ENCODE measurements at regions not wholly inside any gene's neighbourhood (a gene's known extent, or its start where the extent isn't known, plus 50 kb on each side); places are given as distances from the start of the nearest gene placed in this dataset.

GRCh38 chr15:68493629-68494028 lies 61.7 kb upstream of the ITGA11 start:
- TF ChIP-seq CTCF (IDR thresholded peaks at IDR 0.05) (no peak), POLR2A (IDR thresholded peaks at IDR 0.05) (no peak)

Data from thyroid gland (tissue), 4 donors.